A549 (cell line): ENCODE measurements at regions not wholly inside any gene's neighbourhood (a gene's known extent, or its start where the extent isn't known, plus 50 kb on each side); places are given as distances from the start of the nearest gene placed in this dataset.

Experiments
- ATAC-seq, 2 experiments: fragments of 200-7000 bp in 1 of 2; fragments of >200 bp in 1 of 2; cut with Nextera tagmentation in 1 of 2; cut with Tn5 transposase in 1 of 2; 3 replicates each; pipeline versions ENCODE4 v1.8.0 to v1.9.1; 2018 to 2020; ENCODE audit warnings: mild to moderate bottlenecking in 1 of 2, moderate library complexity in 1 of 2
- CTCF ChIA-PET: fragments of 300-600 bp; sonication (Branson Sonifier 250); formaldehyde crosslinking; extraction: SDS; loops from one replicate; lab custom pipeline; 2021; ENCODE audit warnings: antibody characterized with exemption, inconsistent platforms; lab: Yijun Ruan, JAX
- POLR2A ChIA-PET: fragments of 350-600 bp; formaldehyde crosslinking; extraction: SDS; loops from one replicate; lab custom pipeline; 2021; ENCODE audit warnings: antibody characterized with exemption, inconsistent platforms; lab: Yijun Ruan, JAX
- DNase-seq, 2 experiments: peaks; one replicate each; pipeline versions ENCODE4 v3.0.0 to v3.0.0-alpha.2; 2011 to 2016; ENCODE audit warnings: low read depth in 1 of 2, low spot score in 1 of 2
- FAIRE-seq: peaks from 2 replicates; lab custom pipeline; 2011; peaks lifted over from hg19 to GRCh38; lab: Jason Lieb, UNC
- H3K27ac ChIP-seq, 2 experiments: fragments of >200 bp; sonication (Bioruptor Twin); formaldehyde crosslinking; 3 replicates each; pipeline ENCODE4 v1.5.1; 2016 to 2017
- H3K4me1 ChIP-seq: fragments of >200 bp; sonication (Bioruptor Twin); formaldehyde crosslinking; 3 replicates; pipeline ENCODE4 v1.6.1; 2016
- H3K4me2 ChIP-seq: fragments of >200 bp; sonication (Bioruptor Twin); formaldehyde crosslinking; 3 replicates; pipeline ENCODE4 v1.6.1; 2016
- H3K4me3 ChIP-seq: fragments of >200 bp; sonication (Bioruptor Twin); formaldehyde crosslinking; 3 replicates; pipeline ENCODE4 v1.5.1; 2016
- H3K9me3 ChIP-seq: fragments of >200 bp; sonication (Bioruptor Twin); formaldehyde crosslinking; 3 replicates; pipeline ENCODE4 v1.6.1; 2016
- ATOH8 ChIP-seq: fragments of 250-450 bp; sonication (Bioruptor Pico); IDR thresholded peaks from 2 replicates; pipeline ENCODE4 v1.5.0; 2020; ENCODE audit warnings: low read depth, mild to moderate bottlenecking, moderate library complexity
- BHLHE40 ChIP-seq: IDR thresholded peaks from 2 replicates; pipeline ENCODE4 v1.6.1; 2012; ENCODE audit warnings: low read depth, low read length, inconsistent platforms
- CBX8 ChIP-seq: fragments of 200-600 bp; sonication (generic); IDR thresholded peaks from 2 replicates; pipeline ENCODE4 v1.6.1; 2016
- CEBPB ChIP-seq, 2 experiments: fragments of >200 bp in 1 of 2; sonication (Bioruptor Twin) in 1 of 2; formaldehyde crosslinking in 1 of 2; IDR thresholded peaks; 2 replicates each; pipeline ENCODE4 v1.6.1; 2012 to 2016
- CHD4 ChIP-seq: fragments of 200-600 bp; sonication (generic); IDR thresholded peaks from 2 replicates; pipeline ENCODE4 v1.6.1; 2016; ENCODE audit warnings: antibody characterized with exemption, mild to moderate bottlenecking, borderline replicate concordance
- ESRRA ChIP-seq: fragments of 150-350 bp; IDR thresholded peaks from 2 replicates; pipeline ENCODE4 v1.6.1; 2014; ENCODE audit warnings: mild to moderate bottlenecking, low read length, borderline replicate concordance
- FOSL2 ChIP-seq, 2 experiments: fragments of 450-650 bp in 1 of 2; fragments of >200 bp in 1 of 2; sonication (Bioruptor Twin) in 1 of 2; formaldehyde crosslinking; IDR thresholded peaks; 2 replicates each; pipeline versions ENCODE4 v1.5.0 to v1.6.1; 2016 to 2020; ENCODE audit warnings: mild to moderate bottlenecking in 1 of 2, moderate library complexity in 1 of 2
- FOXS1 ChIP-seq: fragments of 250-450 bp; sonication (Bioruptor Pico); IDR thresholded peaks from 2 replicates; pipeline ENCODE4 v1.5.0; 2020; ENCODE audit warnings: mild to moderate bottlenecking, moderate library complexity
- HES2 ChIP-seq: fragments of >200 bp; sonication (Bioruptor Twin); formaldehyde crosslinking; IDR thresholded peaks from 2 replicates; pipeline ENCODE4 v1.6.1; 2016
- HMGXB4 ChIP-seq: fragments of 250-450 bp; sonication (Bioruptor Pico); IDR thresholded peaks from 2 replicates; pipeline ENCODE4 v1.5.0; 2021; ENCODE audit warnings: mild to moderate bottlenecking, moderate library complexity, borderline replicate concordance
- HOXA7 ChIP-seq: fragments of 250-450 bp; sonication (Bioruptor Pico); IDR thresholded peaks from 2 replicates; pipeline ENCODE4 v1.5.0; 2020; ENCODE audit warnings: mild to moderate bottlenecking, moderate library complexity
- KDM1A ChIP-seq: fragments of 200-600 bp; sonication (generic); IDR thresholded peaks from 2 replicates; pipeline ENCODE4 v1.6.1; 2016; ENCODE audit warnings: low read depth, mild to moderate bottlenecking
- KDM5A ChIP-seq: fragments of 200-600 bp; sonication (generic); IDR thresholded peaks from 2 replicates; pipeline ENCODE4 v1.6.1; 2016; ENCODE audit warnings: antibody characterized with exemption, mild to moderate bottlenecking
- MAFK ChIP-seq: fragments of 450-650 bp; IDR thresholded peaks from 2 replicates; pipeline ENCODE4 v1.6.1; 2014; ENCODE audit not compliant: partially characterized antibody
- NFE2L2 ChIP-seq: fragments of 150-350 bp; conservative IDR thresholded peaks from 2 replicates; pipeline ENCODE4 v1.6.1; 2014; ENCODE audit warnings: low read length
- POLR2A ChIP-seq: IDR thresholded peaks from 2 replicates; pipeline ENCODE4 v1.6.1; 2012; ENCODE audit warnings: mild to moderate bottlenecking, low read length
- RARB ChIP-seq: fragments of 250-450 bp; sonication (Bioruptor Pico); IDR thresholded peaks from 2 replicates; pipeline ENCODE4 v1.8.0; 2021; ENCODE audit warnings: mild to moderate bottlenecking, moderate library complexity
- RCOR1 ChIP-seq: fragments of 150-350 bp; IDR thresholded peaks from 2 replicates; pipeline ENCODE4 v1.6.1; 2014; ENCODE audit warnings: antibody characterized with exemption, low read length, low read depth
- RFX5 ChIP-seq: fragments of 450-650 bp; IDR thresholded peaks from 2 replicates; pipeline ENCODE4 v1.7.1; 2014; ENCODE audit warnings: antibody characterized with exemption, mild to moderate bottlenecking, moderate library complexity
- SMC3 ChIP-seq: fragments of >200 bp; sonication (Bioruptor Twin); formaldehyde crosslinking; IDR thresholded peaks from 3 replicates; pipeline ENCODE4 v1.6.1; 2018; ENCODE audit warnings: inconsistent platforms
- SREBF2 ChIP-seq: fragments of 450-650 bp; IDR thresholded peaks from 2 replicates; pipeline ENCODE4 v1.6.1; 2014; ENCODE audit warnings: mild to moderate bottlenecking, moderate library complexity
- TP53 ChIP-seq: fragments of 250-450 bp; sonication (Bioruptor Pico); IDR thresholded peaks from 2 replicates; pipeline ENCODE4 v1.5.0; 2021; ENCODE audit warnings: mild to moderate bottlenecking, moderate library complexity
- ZSCAN20 ChIP-seq: fragments of 250-450 bp; sonication (Bioruptor Pico); IDR thresholded peaks from 2 replicates; pipeline ENCODE4 v1.8.0; 2022; ENCODE audit warnings: mild to moderate bottlenecking, moderate library complexity
- WGBS: methylation state at CpG from one replicate; pipeline ENCODE4 v1.1.6; 2017; ENCODE audit errors: missing lambda C conversion rate; 5-methylcytosine and 5-hydroxymethylcytosine counted together
- TF ChIP-seq, protein P1 (sequence below): IDR thresholded peaks from 2 replicates; pipeline ENCODE4 v1.6.1; 2012; ENCODE audit warnings: low read depth, borderline replicate concordance
- TF ChIP-seq, protein P2 (sequence below): fragments of >200 bp; sonication (Bioruptor Twin); formaldehyde crosslinking; IDR thresholded peaks from 3 replicates; pipeline ENCODE4 v1.6.1; 2016
- TF ChIP-seq, protein P3 (sequence below): fragments of 200-600 bp; sonication (generic); IDR thresholded peaks from 2 replicates; pipeline ENCODE4 v1.6.1; 2016; ENCODE audit warnings: antibody characterized with exemption, mild to moderate bottlenecking, moderate library complexity

DNA sequence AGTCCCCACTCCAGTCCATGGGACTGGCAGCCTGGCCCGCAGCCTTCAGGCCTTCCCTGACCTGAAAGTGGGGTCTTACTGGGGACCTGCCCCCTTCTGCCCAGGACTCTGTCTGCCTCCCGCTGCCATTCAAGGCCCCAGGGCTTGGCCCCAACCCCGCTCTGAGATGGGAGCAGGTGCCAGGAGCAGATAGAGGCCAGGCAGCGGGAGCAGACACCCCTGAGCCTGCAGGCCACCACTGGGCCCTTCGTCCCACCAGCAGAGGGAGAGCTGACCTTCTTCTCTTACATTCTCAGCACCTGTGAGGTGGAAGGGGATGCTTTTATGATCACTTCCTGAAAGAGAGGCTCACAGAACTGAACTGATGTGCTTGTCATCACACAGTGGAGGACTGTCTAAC is 62.2 kb upstream of the TINAGL1 start:
- H3K4me1 ChIP-seq = peaks cover 7% of the 10 kb centered on the region
- H3K9me3 ChIP-seq = no peaks in the 10 kb centered on the region
- WGBS = 60% methylated on average over 1 of the region's 5 CpGs
- FAIRE-seq (no peak), DNase-seq (no peak), ATAC-seq (peak; percentile 24 to 36; a peak in 1 of 6 replicates)
- POLR2A ChIA-PET = no interaction called here
- no peak overlapping the region for H3K4me3 ChIP-seq
- H3K4me2 ChIP-seq = no peak overlapping the region
- no peak overlapping the region for H3K27ac ChIP-seq
- CTCF ChIA-PET = interaction anchor here (0.9 kb wide), 1 partner anchor 13 kb away, joined by 3 read pairs; no protein-coding TSS in a partner anchor
- TF ChIP-seq, protein P1, sequence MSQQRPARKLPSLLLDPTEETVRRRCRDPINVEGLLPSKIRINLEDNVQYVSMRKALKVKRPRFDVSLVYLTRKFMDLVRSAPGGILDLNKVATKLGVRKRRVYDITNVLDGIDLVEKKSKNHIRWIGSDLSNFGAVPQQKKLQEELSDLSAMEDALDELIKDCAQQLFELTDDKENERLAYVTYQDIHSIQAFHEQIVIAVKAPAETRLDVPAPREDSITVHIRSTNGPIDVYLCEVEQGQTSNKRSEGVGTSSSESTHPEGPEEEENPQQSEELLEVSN = no peak
- TF ChIP-seq RCOR1 (no peak), BHLHE40 (no peak), KDM1A (no peak), KDM5A (no peak), ATOH8 (CRISPR knock-in tag) (no peak), FOSL2 (IDR thresholded peaks at IDR 0.05) (no peak), FOSL2 (CRISPR knock-in tag; IDR thresholded peaks at IDR 0.05) (no peak), SREBF2 (no peak), CBX8 (no peak), MAFK (no peak), ZSCAN20 (CRISPR knock-in tag) (no peak)

GRCh38 chr1:31515056-31515775 is 61.1 kb upstream of the TINAGL1 start:
- ChIA-PET POLR2A (no interaction called here), CTCF (interaction anchor here (0.6 kb wide), 1 partner anchor 147 kb away, joined by 4 read pairs; no protein-coding TSS in a partner anchor)
- Histone ChIP-seq H3K4me1 (no peaks in the 10 kb centered on the region), H3K9me3 (no peaks in the 10 kb centered on the region), H3K4me3 (no peak overlapping the region), H3K27ac (no peak overlapping the region), H3K4me2 (no peak overlapping the region)
- DNase-seq (no peak), ATAC-seq (no peak), FAIRE-seq (no peak)
- no peak for TF ChIP-seq NFE2L2
- TF ChIP-seq CEBPB (IDR thresholded peaks at IDR 0.05) = no peak
- TF ChIP-seq BHLHE40 = no peak
- no peak for TF ChIP-seq KDM5A
- TF ChIP-seq HOXA7 (CRISPR knock-in tag) = no peak
- no peak for TF ChIP-seq FOXS1 (CRISPR knock-in tag)
- no peak for TF ChIP-seq TP53
- TF ChIP-seq RARB (CRISPR knock-in tag) = no peak
- WGBS = 80% methylated on average over 7 of the region's 7 CpGs

GRCh38 chr1:31515936-31516335 is 60.4 kb upstream of the TINAGL1 start:
- H3K4me2 ChIP-seq = no peak overlapping the region
- ChIA-PET POLR2A (no interaction called here), CTCF (interaction anchor here (0.6 to 1.5 kb wide), 2 partner anchors 33 to 148 kb away, joined by 4 read pairs; no protein-coding TSS in a partner anchor)
- no peak overlapping the region for H3K4me3 ChIP-seq
- WGBS = 59% methylated on average over 4 of the region's 4 CpGs
- H3K9me3 ChIP-seq = no peaks in the 10 kb centered on the region
- 0 out of 3 replicates have a peak, but pooled peaks cover 4% of the 10 kb centered on the region for H3K4me1 ChIP-seq
- ATAC-seq (no peak), FAIRE-seq (no peak), DNase-seq (no peak)
- H3K27ac ChIP-seq = no peak overlapping the region
- TF ChIP-seq, protein P2, sequence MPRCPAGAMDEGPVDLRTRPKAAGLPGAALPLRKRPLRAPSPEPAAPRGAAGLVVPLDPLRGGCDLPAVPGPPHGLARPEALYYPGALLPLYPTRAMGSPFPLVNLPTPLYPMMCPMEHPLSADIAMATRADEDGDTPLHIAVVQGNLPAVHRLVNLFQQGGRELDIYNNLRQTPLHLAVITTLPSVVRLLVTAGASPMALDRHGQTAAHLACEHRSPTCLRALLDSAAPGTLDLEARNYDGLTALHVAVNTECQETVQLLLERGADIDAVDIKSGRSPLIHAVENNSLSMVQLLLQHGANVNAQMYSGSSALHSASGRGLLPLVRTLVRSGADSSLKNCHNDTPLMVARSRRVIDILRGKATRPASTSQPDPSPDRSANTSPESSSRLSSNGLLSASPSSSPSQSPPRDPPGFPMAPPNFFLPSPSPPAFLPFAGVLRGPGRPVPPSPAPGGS = no peak
- TF ChIP-seq, protein P3, sequence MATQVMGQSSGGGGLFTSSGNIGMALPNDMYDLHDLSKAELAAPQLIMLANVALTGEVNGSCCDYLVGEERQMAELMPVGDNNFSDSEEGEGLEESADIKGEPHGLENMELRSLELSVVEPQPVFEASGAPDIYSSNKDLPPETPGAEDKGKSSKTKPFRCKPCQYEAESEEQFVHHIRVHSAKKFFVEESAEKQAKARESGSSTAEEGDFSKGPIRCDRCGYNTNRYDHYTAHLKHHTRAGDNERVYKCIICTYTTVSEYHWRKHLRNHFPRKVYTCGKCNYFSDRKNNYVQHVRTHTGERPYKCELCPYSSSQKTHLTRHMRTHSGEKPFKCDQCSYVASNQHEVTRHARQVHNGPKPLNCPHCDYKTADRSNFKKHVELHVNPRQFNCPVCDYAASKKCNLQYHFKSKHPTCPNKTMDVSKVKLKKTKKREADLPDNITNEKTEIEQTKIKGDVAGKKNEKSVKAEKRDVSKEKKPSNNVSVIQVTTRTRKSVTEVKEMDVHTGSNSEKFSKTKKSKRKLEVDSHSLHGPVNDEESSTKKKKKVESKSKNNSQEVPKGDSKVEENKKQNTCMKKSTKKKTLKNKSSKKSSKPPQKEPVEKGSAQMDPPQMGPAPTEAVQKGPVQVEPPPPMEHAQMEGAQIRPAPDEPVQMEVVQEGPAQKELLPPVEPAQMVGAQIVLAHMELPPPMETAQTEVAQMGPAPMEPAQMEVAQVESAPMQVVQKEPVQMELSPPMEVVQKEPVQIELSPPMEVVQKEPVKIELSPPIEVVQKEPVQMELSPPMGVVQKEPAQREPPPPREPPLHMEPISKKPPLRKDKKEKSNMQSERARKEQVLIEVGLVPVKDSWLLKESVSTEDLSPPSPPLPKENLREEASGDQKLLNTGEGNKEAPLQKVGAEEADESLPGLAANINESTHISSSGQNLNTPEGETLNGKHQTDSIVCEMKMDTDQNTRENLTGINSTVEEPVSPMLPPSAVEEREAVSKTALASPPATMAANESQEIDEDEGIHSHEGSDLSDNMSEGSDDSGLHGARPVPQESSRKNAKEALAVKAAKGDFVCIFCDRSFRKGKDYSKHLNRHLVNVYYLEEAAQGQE = no peak
- no peak for TF ChIP-seq HMGXB4 (CRISPR knock-in tag)
- TF ChIP-seq HOXA7 (CRISPR knock-in tag) = no peak
- no peak for TF ChIP-seq CEBPB (IDR thresholded peaks at IDR 0.05)
- TF ChIP-seq HES2 = no peak
- TF ChIP-seq RARB (CRISPR knock-in tag) = no peak
- TF ChIP-seq CHD4 = no peak
- TF ChIP-seq ESRRA = no peak
- no peak for TF ChIP-seq RFX5
- no peak for TF ChIP-seq POLR2A
- no peak for TF ChIP-seq KDM1A
- no peak for TF ChIP-seq SMC3
